ENCODE measurements at regions not wholly inside any gene's neighbourhood (a gene's known extent, or its start where the extent isn't known, plus 50 kb on each side); places are given as distances from the start of the nearest gene placed in this dataset.

- Histone ChIP-seq H3K79me2 (ENCODE audit: insufficient read depth, low read length) (no peaks in the 10 kb centered on the region), H3K27me3 (ENCODE audit: insufficient read depth, low read length, poor library complexity, severe bottlenecking) (no peaks in the 10 kb centered on the region), H4K20me1 (ENCODE audit: insufficient read depth, low read length, poor library complexity, severe bottlenecking) (no peaks in the 10 kb centered on the region), H2AFZ (ENCODE audit: low read length) (no peak overlapping the region), H3K9me3 (ENCODE audit: insufficient read depth, low read depth, low read length) (no peaks in the 10 kb centered on the region), H3K4me2 (ENCODE audit: low read depth, low read length, poor library complexity, severe bottlenecking) (no peak overlapping the region), H3K4me1 (ENCODE audit: insufficient read depth, low read length, poor library complexity, severe bottlenecking) (no peaks in the 10 kb centered on the region), H3K36me3 (ENCODE audit: insufficient read depth, low read length) (no peaks in the 10 kb centered on the region), H3F3A (ENCODE audit: low read depth) (no peaks in the 10 kb centered on the region), H3K9ac (ENCODE audit: low read depth, low read length, poor library complexity, severe bottlenecking) (no peak overlapping the region), H3K9me2 (replicated peaks; ENCODE audit: low read depth, low read length) (no peaks in the 10 kb centered on the region), H3K4me3 (ENCODE audit: low read length, poor library complexity, severe bottlenecking) (no peak overlapping the region)
- TF ChIP-seq CTCF (conservative IDR thresholded peaks at IDR 0.05; ENCODE audit: low read length) (no peak), EZH2phosphoT487 (IDR thresholded peaks at IDR 0.05; ENCODE audit: borderline replicate concordance) (no peak)
Measured at GRCh38 chr20:6877633-6878032, 110.1 kb downstream of the BMP2 start.

- Histone ChIP-seq H2AFZ (ENCODE audit: low read length) (no peak overlapping the region), H3K9ac (ENCODE audit: low read depth, low read length, poor library complexity, severe bottlenecking) (no peak overlapping the region), H3K27me3 (ENCODE audit: insufficient read depth, low read length, poor library complexity, severe bottlenecking) (no peaks in the 10 kb centered on the region), H3K9me2 (replicated peaks; ENCODE audit: low read depth, low read length) (no peaks in the 10 kb centered on the region), H3F3A (ENCODE audit: low read depth) (no peaks in the 10 kb centered on the region), H3K4me3 (ENCODE audit: low read length, poor library complexity, severe bottlenecking) (no peak overlapping the region), H3K79me2 (ENCODE audit: insufficient read depth, low read length) (no peaks in the 10 kb centered on the region), H3K36me3 (ENCODE audit: insufficient read depth, low read length) (no peaks in the 10 kb centered on the region), H4K20me1 (ENCODE audit: insufficient read depth, low read length, poor library complexity, severe bottlenecking) (no peaks in the 10 kb centered on the region), H3K4me1 (ENCODE audit: insufficient read depth, low read length, poor library complexity, severe bottlenecking) (no peaks in the 10 kb centered on the region), H3K4me2 (ENCODE audit: low read depth, low read length, poor library complexity, severe bottlenecking) (no peak overlapping the region), H3K9me3 (ENCODE audit: insufficient read depth, low read depth, low read length) (no peaks in the 10 kb centered on the region)
- no peak for TF ChIP-seq CTCF (conservative IDR thresholded peaks at IDR 0.05; ENCODE audit: low read length)
- no peak for TF ChIP-seq EZH2phosphoT487 (IDR thresholded peaks at IDR 0.05; ENCODE audit: borderline replicate concordance)
Measured at GRCh38 chr20:6882561-6883291, 115.2 kb downstream of the BMP2 start.

- H3K36me3 ChIP-seq (ENCODE audit: insufficient read depth, low read length), result no peaks in the 10 kb centered on the region
- no peaks in the 10 kb centered on the region for H3F3A ChIP-seq (ENCODE audit: low read depth)
- no peaks in the 10 kb centered on the region for H3K9me2 ChIP-seq (replicated peaks; ENCODE audit: low read depth, low read length)
- no peak overlapping the region for H3K4me2 ChIP-seq (ENCODE audit: low read depth, low read length, poor library complexity, severe bottlenecking)
- no peak overlapping the region for H3K4me3 ChIP-seq (ENCODE audit: low read length, poor library complexity, severe bottlenecking)
- no peaks in the 10 kb centered on the region for H3K27me3 ChIP-seq (ENCODE audit: insufficient read depth, low read length, poor library complexity, severe bottlenecking)
- TF ChIP-seq CTCF (conservative IDR thresholded peaks at IDR 0.05; ENCODE audit: low read length) (no peak), EZH2phosphoT487 (IDR thresholded peaks at IDR 0.05; ENCODE audit: borderline replicate concordance) (no peak)
- no peak overlapping the region for H2AFZ ChIP-seq (ENCODE audit: low read length)
- H3K4me1 ChIP-seq (ENCODE audit: insufficient read depth, low read length, poor library complexity, severe bottlenecking), result no peaks in the 10 kb centered on the region
- H3K79me2 ChIP-seq (ENCODE audit: insufficient read depth, low read length), result no peaks in the 10 kb centered on the region
- no peaks in the 10 kb centered on the region for H4K20me1 ChIP-seq (ENCODE audit: insufficient read depth, low read length, poor library complexity, severe bottlenecking)
- H3K9ac ChIP-seq (ENCODE audit: low read depth, low read length, poor library complexity, severe bottlenecking), result no peak overlapping the region
- no peaks in the 10 kb centered on the region for H3K9me3 ChIP-seq (ENCODE audit: insufficient read depth, low read depth, low read length)
Measured at GRCh38 chr20:6884114-6884513, 116.6 kb downstream of the BMP2 start.
